Testis (tissue), 2 donors: ENCODE measurements at regions not wholly inside any gene's neighbourhood (a gene's known extent, or its start where the extent isn't known, plus 50 kb on each side); places are given as distances from the start of the nearest gene placed in this dataset.

Experiments
- DNase-seq: peaks from one replicate; pipeline ENCODE4 v3.0.0-alpha.2; 2019
- H3K27ac ChIP-seq, 2 donors: fragments of 200-600 bp; sonication (generic); one replicate each; pipeline ENCODE4 v1.5.1; 2019
- H3K27me3 ChIP-seq: fragments of 200-600 bp; sonication (generic); one replicate; pipeline ENCODE4 v1.5.1; 2019
- H3K36me3 ChIP-seq: fragments of 200-600 bp; sonication (generic); one replicate; pipeline ENCODE4 v1.5.1; 2017; ENCODE audit warnings: low read depth; ENCODE audit errors: missing control alignments
- H3K4me1 ChIP-seq: fragments of 200-600 bp; sonication (generic); one replicate; pipeline ENCODE4 v1.5.1; 2019
- H3K4me3 ChIP-seq, 2 donors: fragments of 200-600 bp; sonication (generic); one replicate each; pipeline ENCODE4 v1.5.1; 2017 to 2019
- H3K9me3 ChIP-seq: fragments of 200-600 bp; sonication (generic); one replicate; pipeline ENCODE4 v1.5.1; 2017
- CTCF ChIP-seq, 3 experiments: fragments of 450-650 bp in 2 of 3; fragments of 200-600 bp in 1 of 3; sonication (generic) in 1 of 3; IDR thresholded peaks; one replicate each; pipeline ENCODE4 v1.5.1; 2016 to 2019; ENCODE audit warnings: antibody characterized with exemption in 3 of 3, mild to moderate bottlenecking in 2 of 3, moderate library complexity in 1 of 3
- POLR2A ChIP-seq: fragments of 450-650 bp; IDR thresholded peaks from one replicate; pipeline ENCODE4 v1.6.1; 2017; ENCODE audit warnings: antibody characterized with exemption, mild to moderate bottlenecking, moderate library complexity
- WGBS, 2 donors: methylation state at CpG; one replicate each; pipeline ENCODE4 v1.1.5; 2018; 5-methylcytosine and 5-hydroxymethylcytosine counted together
- intact Hi-C: fragments of 100-400 bp; cut with DNase I; formaldehyde crosslinking; loops from one replicate; pipeline ENCODE4 v1.15.1; 2023; ENCODE audit warnings: low total_unique reads

GRCh38 chr12:85527192-85527591 is 247.2 kb downstream of the ALX1 start:
- no peak for TF ChIP-seq CTCF (IDR thresholded peaks at IDR 0.05)
- TF ChIP-seq POLR2A: no peak
- Histone ChIP-seq H3K9me3 (no peaks in the 10 kb centered on the region), H3K4me3 (no peak overlapping the region), H3K27ac (no peak overlapping the region), H3K36me3 (no peaks in the 10 kb centered on the region), H3K27me3 (no peaks in the 10 kb centered on the region), H3K4me1 (no peaks in the 10 kb centered on the region)
- WGBS, 2 donors: 72 to 73% methylated on average over 2 of the region's 2 CpGs
- no peak for DNase-seq
- intact Hi-C loops: no loop called here

- H3K4me3 ChIP-seq: no peak overlapping the region
- H3K36me3 ChIP-seq: no peaks in the 10 kb centered on the region
- H3K27me3 ChIP-seq: no peaks in the 10 kb centered on the region
- DNase-seq: no peak
- 81 to 95% methylated on average over 1 of the region's 1 CpG for WGBS, 2 donors
- H3K4me1 ChIP-seq: no peaks in the 10 kb centered on the region
- intact Hi-C loops: no loop called here
- H3K27ac ChIP-seq: no peak overlapping the region
- H3K9me3 ChIP-seq: no peaks in the 10 kb centered on the region
- TF ChIP-seq CTCF (IDR thresholded peaks at IDR 0.05) (no peak), POLR2A (no peak)
Observed at GRCh38 chr12:85529896-85530295, 249.9 kb downstream of the ALX1 start.

- TF ChIP-seq POLR2A (no peak), CTCF (IDR thresholded peaks at IDR 0.05) (no peak)
- DNase-seq: no peak
- H3K4me3 ChIP-seq: no peak overlapping the region
- H3K27me3 ChIP-seq: no peaks in the 10 kb centered on the region
- H3K36me3 ChIP-seq: no peaks in the 10 kb centered on the region
- no peaks in the 10 kb centered on the region for H3K4me1 ChIP-seq
- H3K9me3 ChIP-seq: no peaks in the 10 kb centered on the region
- 89 to 90% methylated on average over 4 of the region's 4 CpGs for WGBS, 2 donors
- intact Hi-C loops: no loop called here
- H3K27ac ChIP-seq: no peak overlapping the region
Observed at GRCh38 chr12:85530456-85530855, 250.4 kb downstream of the ALX1 start.

- intact Hi-C loops: no loop called here
- Histone ChIP-seq H3K36me3 (no peaks in the 10 kb centered on the region), H3K27me3 (no peaks in the 10 kb centered on the region), H3K27ac (no peak overlapping the region), H3K9me3 (no peaks in the 10 kb centered on the region), H3K4me3 (no peak overlapping the region), H3K4me1 (no peaks in the 10 kb centered on the region)
- no peak for TF ChIP-seq POLR2A
- TF ChIP-seq CTCF (IDR thresholded peaks at IDR 0.05): no peak
- DNase-seq: no peak
- 46 to 77% methylated on average over 1 of the region's 1 CpG for WGBS, 2 donors
Observed at GRCh38 chr12:85531341-85531740, 251.3 kb downstream of the ALX1 start.

GRCh38 chr12:85549640-85550039 is 269.6 kb downstream of the ALX1 start:
- Histone ChIP-seq H3K36me3 (no peaks in the 10 kb centered on the region), H3K27me3 (no peaks in the 10 kb centered on the region), H3K4me3 (no peak overlapping the region), H3K9me3 (no peaks in the 10 kb centered on the region), H3K27ac (no peak overlapping the region), H3K4me1 (no peaks in the 10 kb centered on the region)
- no peak for DNase-seq
- WGBS, 2 donors: 87 to 95% methylated on average over 2 of the region's 2 CpGs
- TF ChIP-seq CTCF (IDR thresholded peaks at IDR 0.05): no peak
- TF ChIP-seq POLR2A: no peak
- intact Hi-C loops: no loop called here
